GM19467 (cell line): ENCODE measurements at regions not wholly inside any gene's neighbourhood (a gene's known extent, or its start where the extent isn't known, plus 50 kb on each side); places are given as distances from the start of the nearest gene placed in this dataset.

Source experiments
- ATAC-seq: cut with Tn5 transposase; IDR thresholded peaks from one replicate; pipeline ENCODE4 v1.9.1; 2021; ENCODE audit warnings: mild to moderate bottlenecking, moderate library complexity; ENCODE audit not compliant: unreplicated experiment

DNA sequence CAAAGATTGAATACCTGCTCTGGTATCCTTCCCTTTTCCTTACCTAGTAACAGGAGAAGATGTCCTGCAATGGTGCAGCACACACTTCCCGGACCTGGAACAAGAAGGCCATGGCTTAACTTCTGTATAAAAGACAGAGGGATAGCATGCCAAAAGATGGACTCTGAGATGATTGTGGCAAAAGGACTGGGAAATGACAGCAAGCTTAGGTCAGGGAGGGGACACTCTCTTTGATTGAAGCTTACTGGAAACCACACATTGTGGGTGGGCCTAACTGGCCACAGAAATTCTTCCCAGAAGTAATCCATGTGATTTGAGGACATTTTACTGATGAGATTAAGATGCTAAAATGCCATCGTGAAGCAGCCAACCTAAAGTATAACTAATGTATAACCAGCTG is 71.0 kb upstream of the OTUD4 start:
- ATAC-seq = no peak

DNA sequence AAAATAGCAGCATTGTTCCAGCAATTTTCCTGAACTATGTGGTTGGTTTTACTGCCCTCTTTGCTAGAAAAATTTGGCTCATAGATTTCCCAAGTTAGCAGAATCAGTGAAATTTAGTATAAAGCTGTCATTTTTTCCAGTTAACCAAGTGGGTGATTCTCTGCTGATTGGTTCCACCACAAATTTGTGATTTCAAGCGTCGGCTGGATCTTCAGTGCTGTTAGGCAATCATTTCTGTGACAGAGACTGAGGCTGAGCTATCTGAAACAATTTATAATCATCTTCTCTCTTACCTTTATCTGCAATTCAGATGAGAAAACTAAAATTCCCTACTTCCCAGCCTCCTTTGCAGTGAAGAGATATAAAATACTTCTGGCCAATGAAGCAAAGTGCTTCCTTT is 68.6 kb upstream of the OTUD4 start:
- no peak for ATAC-seq

DNA sequence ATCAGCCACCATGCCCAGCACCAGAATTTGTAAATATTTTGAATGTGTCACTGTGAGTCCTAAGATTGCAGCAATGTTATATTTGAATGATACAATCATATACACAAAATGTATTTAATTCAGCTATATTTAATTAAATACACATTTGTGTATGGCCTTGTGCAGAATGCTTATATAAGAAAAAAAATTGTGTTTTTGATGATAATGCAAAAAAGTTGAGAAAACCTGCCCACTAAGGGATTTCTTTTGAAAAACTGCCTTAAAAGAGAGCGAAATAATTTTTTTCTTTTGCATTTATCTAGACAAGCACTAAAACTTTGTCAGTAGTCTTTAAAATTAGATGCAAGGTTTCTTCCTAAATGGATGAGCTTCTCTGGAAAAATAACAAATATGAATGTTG is 68.1 kb upstream of the OTUD4 start:
- no peak for ATAC-seq

DNA sequence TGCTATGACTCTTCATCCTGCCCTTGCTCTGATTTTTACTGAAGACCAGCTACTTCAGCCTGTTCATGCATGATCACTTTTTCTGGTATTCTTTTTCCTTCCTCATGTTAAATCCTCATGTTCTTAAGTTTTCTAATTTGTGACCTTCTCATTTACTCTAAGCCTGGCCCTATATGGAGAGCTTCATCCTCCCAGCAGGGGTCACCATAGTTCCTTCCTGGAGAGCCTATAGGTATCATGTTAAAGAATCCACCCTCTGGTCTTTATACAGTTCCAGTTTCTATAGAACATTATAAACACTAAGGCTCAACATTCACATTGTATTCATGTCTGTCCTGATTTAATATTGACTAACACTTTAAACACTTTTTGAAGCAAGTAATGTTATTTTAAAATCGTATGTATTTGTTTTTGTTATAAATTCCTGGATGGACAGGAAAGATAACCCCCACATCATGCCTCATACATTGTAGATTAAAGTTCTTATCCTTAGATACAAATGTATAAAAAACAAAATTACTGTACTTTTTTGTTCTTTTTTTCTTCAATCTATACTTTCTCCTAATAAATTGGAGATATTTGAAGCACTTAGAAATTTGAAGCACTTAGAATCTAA is 53.8 kb upstream of the OTUD4 start:
- peak; percentile 98 for ATAC-seq

DNA sequence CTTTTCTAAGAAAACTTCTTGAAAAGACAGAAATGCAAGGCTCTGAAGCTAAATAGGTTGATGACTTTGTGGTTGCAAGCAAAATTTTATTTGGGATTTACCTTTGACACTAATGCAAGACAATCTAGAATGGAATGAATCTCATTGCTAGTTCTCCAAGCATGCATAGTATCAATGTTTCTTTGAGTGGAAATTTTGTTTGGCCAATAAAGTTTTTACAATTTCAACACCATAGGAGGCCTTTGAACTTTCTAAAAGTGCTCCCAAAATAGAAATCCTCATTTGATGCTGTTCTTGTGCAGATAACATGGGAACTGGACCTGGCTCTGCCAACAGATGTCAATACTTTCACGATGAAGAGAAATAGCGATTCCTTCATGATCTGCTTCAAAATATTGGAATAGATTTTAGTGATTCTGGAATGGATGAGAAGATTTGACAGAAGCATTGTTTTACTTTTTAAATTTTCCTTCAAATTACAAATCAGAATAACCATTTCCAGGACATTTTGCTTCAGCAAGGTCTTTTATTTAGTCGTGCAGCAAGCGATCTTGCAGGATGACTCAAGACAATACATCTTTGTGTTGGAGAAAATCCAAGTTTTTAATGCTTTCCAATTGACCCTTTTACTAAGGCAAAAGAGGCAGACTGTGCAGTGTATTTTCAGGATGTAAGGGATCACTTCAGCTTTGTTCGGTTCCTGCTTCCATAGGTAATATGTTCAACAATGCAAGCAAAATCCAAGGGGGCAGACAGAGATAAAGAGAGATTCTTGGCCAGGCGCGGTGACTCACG is 51.7 kb upstream of the OTUD4 start:
- no peak for ATAC-seq

DNA sequence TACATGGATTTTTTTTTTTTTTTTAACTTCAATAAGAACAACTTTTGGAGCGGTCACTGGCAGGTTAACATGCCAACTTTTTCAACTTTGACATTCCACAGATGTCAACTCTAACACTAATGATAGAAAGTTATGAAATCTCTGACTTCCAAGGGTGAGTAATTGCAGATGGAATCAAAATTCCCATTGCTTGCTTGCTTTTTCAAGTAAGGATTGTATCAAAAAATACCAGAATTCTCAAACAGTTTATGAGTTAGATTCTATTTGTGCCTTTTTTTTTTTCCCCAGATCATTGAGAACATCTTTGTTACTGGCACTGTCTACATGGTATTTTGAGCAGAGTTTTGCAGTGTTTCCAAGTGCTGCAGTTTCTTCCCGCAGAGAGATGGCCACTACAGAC is 50.3 kb upstream of the OTUD4 start:
- ATAC-seq = no peak
